Astrocyte of the spinal cord (primary cell): ENCODE measurements at regions not wholly inside any gene's neighbourhood (a gene's known extent, or its start where the extent isn't known, plus 50 kb on each side); places are given as distances from the start of the nearest gene placed in this dataset.

Experiments
- DNase-seq: peaks from one replicate; pipeline ENCODE4 v3.0.0; 2011; ENCODE audit warnings: low read depth, low spot score
- H3K4me3 ChIP-seq: 2 replicates; pipeline ENCODE4 v1.5.1; 2011; ENCODE audit warnings: low read depth, mild to moderate bottlenecking, low read length, moderate library complexity
- CTCF ChIP-seq: IDR thresholded peaks from 2 replicates; pipeline ENCODE4 v1.5.1; 2012; ENCODE audit warnings: low read depth, mild to moderate bottlenecking, low read length, inconsistent platforms
- in situ Hi-C: cut with HindIII; loops from 2 replicates; pipeline ENCODE4 v1.10.0; 2017; ENCODE audit warnings: low sequenced_read_pairs

- TF ChIP-seq CTCF = no peak
- H3K4me3 ChIP-seq = no peak overlapping the region
- no peak for DNase-seq
- in situ Hi-C loops = no loop called here
Observed at GRCh38 chr16:86308514-86308913, 201.8 kb upstream of the FOXF1 start.

GRCh38 chr16:86313631-86314030, 196.7 kb upstream of the FOXF1 start:
- in situ Hi-C loops = no loop called here
- H3K4me3 ChIP-seq = no peak overlapping the region
- DNase-seq = no peak
- no peak for TF ChIP-seq CTCF

GRCh38 chr16:86314402-86315025, 195.8 kb upstream of the FOXF1 start:
- no peak overlapping the region for H3K4me3 ChIP-seq
- in situ Hi-C loops = no loop called here
- no peak for DNase-seq
- no peak for TF ChIP-seq CTCF

GRCh38 chr16:86316967-86317812, 193.1 kb upstream of the FOXF1 start:
- no peak for TF ChIP-seq CTCF
- in situ Hi-C loops = no loop called here
- H3K4me3 ChIP-seq = no peak overlapping the region
- no peak for DNase-seq

GRCh38 chr16:86317813-86318650, 192.3 kb upstream of the FOXF1 start:
- in situ Hi-C loops = no loop called here
- DNase-seq = no peak
- TF ChIP-seq CTCF = no peak
- no peak overlapping the region for H3K4me3 ChIP-seq

GRCh38 chr16:86319585-86320236, 190.6 kb upstream of the FOXF1 start:
- no peak overlapping the region for H3K4me3 ChIP-seq
- in situ Hi-C loops = no loop called here
- DNase-seq = no peak

More at GRCh38 chr16:86319585-86320236, 190.6 kb upstream of the FOXF1 start:
- no peak for TF ChIP-seq CTCF
